ENCODE measurements at regions not wholly inside any gene's neighbourhood (a gene's known extent, or its start where the extent isn't known, plus 50 kb on each side); places are given as distances from the start of the nearest gene placed in this dataset.
"Not testable (repeated sequence)": the region's sequence is repeated elsewhere in the genome, so short reads cannot be mapped to it uniquely, and the experiment has no call there.

- DNase-seq (ENCODE audit: low read depth) = no peak
Measured at GRCh38 chr2:2662037-2662846, 331.2 kb upstream of the MYT1L start.

DNA sequence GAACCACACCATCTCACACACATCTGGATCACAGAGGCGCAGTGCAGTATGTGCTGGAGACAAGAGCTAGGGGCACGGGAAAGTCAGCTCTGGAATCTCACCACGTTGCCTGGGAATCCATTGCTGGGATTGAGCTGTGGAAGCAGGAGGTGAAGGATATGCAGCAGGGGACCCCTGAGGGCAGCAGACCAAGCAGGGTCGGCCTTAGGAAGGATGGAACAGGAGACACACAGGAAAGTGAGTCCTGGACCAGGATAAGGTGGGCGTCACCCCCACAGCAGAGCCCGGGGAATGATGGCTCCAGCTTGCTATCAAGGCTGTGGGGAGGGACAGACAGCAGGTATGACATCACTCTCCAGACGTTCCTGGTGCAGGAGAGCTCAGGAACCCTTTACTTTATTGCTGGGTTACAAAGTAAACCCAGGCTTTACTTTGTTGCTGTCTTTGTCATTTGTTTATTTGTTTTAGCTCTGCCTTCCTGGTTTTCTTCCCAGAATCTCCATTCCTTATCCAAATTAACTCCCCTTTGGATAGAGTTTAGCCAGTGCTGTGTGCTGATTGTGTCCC lies 329.8 kb upstream of the MYT1L start:
- DNase-seq (ENCODE audit: low read depth) = no peak

- no peak for DNase-seq (ENCODE audit: low read depth)
Measured at GRCh38 chr2:2657121-2657962, 326.3 kb upstream of the MYT1L start.

DNA sequence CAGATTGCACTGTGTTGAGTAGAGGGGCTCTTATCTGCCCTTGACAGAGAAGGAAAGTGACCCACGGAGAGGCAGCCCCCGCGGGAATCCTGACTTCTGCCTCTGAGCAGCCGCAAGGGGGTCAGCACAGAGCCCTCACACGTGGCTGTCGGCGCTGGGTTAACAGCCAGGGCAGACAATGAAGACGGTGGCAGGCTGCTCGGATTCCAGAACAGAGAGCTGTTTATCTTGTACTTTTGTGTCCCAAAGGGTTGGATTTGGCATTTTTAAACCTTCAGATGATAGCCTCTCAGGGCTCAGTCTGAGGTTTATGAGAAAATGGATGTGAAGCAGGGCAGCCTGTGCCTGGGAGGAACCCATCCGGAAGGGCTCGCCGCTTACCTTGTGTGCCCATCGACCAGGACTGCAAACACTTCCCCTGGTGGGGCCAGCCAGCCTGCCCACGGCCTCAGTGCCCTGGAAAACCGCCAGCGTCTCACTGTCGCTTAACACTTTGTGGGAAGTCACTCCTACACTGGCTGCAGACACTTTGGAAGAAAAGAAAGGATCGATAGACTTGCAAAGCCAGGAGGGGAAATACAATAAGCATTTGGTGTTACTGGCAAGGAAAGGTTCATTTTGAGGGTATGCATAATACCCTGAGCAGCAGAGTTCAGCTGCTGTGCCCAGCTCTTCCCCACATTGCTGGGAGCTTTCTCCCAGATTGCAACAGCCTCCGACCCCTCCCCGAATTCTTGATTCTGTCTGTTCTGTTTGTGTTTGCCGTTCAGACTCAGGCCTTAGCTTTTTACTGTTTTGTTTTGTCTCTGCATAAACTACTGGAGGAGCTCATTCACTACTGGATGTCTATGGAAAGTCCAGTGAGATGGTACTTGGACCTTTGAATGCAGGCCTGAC lies 325.3 kb upstream of the MYT1L start:
- no peak for DNase-seq (ENCODE audit: low read depth)

DNA sequence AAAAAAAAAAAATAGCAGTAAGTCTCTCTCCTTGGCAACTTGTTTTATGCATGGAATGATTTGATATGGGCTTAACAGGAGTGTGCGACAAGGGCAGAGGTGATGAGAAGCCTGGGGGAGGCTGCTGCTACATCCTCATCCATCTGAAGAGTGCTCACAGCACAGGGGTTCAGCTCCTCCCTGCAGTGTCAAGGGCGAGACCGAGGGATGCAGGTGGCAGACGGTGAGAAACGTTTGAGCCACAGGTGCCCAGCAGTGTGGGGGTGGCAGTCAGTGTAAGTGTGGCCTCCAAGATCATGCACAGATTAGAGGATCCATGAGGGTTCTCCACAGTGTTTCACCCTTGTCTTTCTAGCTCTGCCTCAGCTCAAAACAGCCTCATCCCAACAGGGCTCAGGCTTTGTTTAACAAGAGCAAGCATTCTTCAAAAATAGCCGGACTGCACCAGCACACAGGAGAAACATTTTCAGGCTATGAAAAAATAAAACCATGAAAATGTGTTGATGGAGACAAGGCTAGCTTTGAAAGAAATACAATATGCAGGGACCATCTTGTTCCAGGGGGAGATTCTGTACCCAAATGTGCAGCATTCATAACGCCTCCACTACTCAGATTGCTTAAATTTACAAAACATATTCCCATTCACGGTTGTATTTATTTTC lies 324.5 kb upstream of the MYT1L start:
- DNase-seq (ENCODE audit: low read depth) = no peak

DNA sequence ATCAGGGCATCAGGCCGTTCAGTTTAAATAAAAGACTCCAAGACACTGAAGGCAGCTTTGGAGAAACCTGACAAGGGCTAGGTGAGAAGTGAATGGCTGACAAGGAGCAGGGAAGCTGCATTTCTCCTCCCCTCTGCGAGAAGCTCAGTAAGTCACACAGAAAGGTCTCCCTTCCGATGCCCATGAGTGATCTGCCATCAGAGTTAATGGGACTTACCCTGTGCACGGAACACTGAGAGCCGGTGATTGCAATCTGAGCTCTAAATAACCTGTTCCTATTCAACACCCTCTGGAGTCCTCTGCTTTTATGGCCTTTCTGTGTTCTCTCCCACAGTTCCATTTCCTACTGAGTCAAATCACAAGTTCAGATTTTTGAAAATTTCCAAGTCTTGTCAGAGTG lies 322.2 kb upstream of the MYT1L start:
- DNase-seq (ENCODE audit: low read depth) = no peak

DNA sequence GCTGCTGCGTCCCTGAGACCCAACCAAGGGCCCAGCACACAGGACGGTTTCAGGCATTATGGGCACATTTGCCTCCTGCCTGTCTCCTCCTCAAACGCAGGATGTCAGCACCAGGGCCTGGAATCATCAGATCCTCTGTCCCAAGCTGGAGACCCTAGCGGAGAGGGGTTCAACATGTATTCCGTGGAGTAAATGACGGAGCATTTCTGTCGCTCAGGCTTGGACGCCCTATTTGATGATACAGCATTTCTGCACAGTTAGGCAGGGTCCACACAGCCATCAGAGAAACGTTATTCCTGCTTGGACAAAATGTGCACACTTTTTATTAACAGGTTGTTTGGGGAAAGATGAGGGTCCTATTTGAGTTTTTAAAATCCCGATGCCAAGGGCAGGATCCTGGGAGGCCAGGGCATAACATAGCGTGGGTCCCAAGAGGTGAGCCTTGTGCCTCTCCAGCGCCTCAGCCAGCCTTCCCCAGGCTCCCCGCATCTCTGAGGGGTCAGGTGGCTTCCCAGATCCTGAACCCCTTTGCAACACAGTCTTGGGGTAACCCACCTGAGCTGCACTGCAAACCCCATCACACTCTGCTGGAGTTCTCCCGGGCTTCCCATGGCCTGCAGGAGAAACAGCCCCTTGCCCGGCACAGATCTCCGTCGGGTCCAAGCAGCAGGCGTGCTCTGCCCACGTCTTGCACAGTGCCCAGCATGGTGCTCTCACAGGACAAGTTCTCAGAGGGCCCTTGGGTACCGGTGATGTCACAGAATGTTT lies 319.7 kb upstream of the MYT1L start:
- no peak for DNase-seq (ENCODE audit: low read depth)

DNA sequence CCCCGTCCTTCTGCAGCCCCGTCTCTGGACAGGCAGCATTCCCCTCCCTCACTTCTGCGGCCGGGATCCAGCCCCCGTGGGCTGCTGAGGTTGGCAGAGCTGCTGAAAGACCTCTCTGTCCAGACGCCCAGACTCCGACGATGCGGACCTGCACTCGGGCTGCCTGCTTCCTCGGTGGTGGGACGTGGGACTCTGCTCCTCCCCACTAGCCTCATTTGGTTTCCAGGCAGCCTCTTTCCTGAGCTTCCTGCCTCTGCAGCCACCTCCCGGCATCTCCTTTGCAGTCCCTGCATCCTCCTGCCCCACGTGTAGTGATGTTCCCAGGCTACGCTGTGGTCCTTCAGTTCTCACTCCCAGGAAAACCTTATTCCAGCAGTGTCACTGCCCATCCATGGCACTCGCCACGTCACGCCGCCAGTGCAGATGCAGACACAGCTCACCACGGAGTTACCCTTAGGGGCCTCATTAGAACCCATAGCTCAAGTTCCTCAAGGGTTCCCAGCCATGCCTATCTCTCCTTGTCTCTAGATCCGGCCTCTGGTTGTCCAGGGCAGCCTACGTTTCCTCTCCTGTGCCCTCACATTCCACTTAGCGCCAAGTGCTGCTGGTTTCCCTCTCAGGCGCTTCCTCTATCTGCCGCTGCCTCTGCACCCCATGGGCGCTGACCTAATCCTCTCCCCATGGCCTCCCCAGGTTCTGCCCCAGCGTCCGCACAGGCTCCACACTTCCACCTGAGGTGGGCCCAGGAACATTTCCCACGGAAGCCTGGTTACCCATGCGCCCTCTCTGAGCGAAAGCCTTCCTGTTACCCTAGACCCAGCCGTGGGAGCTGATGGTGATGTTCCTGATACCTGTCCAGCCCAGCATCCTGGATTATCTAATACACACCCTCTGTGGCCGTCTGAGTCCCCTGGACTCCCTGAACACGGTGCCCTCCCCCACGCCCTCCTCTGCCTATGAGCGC lies 318.3 kb upstream of the MYT1L start:
- DNase-seq (ENCODE audit: low read depth) = no peak

DNA sequence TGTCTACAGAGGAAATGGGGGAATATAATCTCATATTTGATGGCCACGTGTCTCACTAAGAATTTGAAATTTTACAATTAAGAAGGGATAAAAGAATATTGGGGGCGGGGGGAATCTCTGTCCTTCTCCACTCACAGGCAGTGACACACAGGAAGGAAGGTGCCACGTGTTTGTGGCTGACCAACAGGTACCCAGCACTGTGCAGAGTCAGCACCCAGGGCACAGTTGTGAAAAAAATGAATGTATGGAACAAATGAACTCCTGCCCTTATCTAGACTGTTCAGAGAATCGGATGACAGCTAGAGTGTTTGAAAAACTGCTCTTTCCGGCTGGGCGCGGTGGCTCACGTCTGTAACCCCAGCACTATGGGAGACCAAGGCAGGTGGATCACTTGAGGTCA lies 317.0 kb upstream of the MYT1L start:
- DNase-seq (ENCODE audit: low read depth) = no peak

GRCh38 chr2:2647141-2647541 lies 316.1 kb upstream of the MYT1L start:
- no peak for DNase-seq (ENCODE audit: low read depth)

GRCh38 chr2:2646433-2647051 lies 315.5 kb upstream of the MYT1L start:
- peak; percentile 2 for DNase-seq (ENCODE audit: low read depth)

DNA sequence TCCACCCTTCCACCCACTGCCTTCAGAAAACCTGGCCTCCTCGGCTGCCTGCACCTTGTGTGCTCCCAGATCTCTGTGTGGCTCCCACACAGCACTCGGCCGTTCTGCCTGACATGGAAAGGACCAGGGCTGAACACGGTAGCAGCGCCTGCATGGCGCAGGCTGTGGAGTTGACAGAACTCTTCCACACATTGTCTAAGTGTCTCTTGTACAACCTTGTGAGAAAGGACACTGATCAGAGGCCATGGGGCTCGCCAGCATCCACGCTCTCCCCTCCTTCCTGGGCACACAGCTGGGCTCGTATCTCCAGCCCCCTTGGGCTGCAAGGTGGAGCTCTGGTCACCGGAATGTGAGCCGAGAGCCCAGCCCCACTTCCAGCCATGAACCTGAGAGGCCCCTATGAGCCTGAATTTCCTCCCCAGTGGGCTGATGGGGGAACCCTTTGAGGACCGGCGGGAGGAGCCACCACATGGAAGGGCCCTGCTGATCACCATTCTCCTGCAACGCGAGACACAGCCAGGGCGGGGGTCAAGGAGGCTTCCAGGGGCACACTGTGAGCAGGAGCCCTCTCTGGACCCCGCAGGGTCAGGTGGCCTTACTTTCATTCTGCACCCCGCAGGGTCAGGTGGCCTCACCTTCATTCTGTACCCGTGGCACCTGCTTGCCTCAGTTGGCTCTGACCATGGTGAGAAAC lies 314.2 kb upstream of the MYT1L start:
- DNase-seq (ENCODE audit: low read depth) = no peak

GRCh38 chr2:2644751-2645150 lies 313.7 kb upstream of the MYT1L start:
- DNase-seq (ENCODE audit: low read depth) = not testable (repeated sequence)

- DNase-seq (ENCODE audit: low read depth) = no peak
Measured at GRCh38 chr2:2644040-2644439, 313.0 kb upstream of the MYT1L start.

GRCh38 chr2:2642906-2643890 lies 312.1 kb upstream of the MYT1L start:
- no peak for DNase-seq (ENCODE audit: low read depth)

GRCh38 chr2:2641541-2642410 lies 310.7 kb upstream of the MYT1L start:
- no peak for DNase-seq (ENCODE audit: low read depth)
